ENCODE measurements at regions not wholly inside any gene's neighbourhood (a gene's known extent, or its start where the extent isn't known, plus 50 kb on each side); places are given as distances from the start of the nearest gene placed in this dataset.
"Not testable (repeated sequence)": the region's sequence is repeated elsewhere in the genome, so short reads cannot be mapped to it uniquely, and the experiment has no call there.

DNA sequence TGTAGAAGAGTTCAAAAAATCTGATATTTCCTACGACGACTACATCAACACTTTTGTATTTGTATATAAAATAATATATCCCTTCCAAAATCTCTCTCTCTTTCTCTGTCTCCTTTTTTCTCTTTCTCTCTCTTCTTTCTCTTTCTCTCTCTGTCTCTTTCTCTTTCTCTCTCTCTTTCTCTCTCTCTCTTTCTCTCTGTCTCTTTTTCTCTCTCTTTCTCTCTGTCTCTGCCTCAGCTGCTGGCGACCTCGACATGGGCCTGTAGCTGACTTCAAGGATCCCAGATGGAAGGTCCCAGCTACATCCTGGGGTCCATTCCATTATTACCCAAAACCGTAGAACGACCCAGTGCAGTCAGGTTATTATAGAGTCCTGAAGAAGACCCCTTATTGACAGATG is 90.0 kb downstream of the CD24 start:
- no peak for DNase-seq (ENCODE audit: low spot score)

- no peak for DNase-seq (ENCODE audit: low spot score)
These were observed 90.7 kb downstream of the CD24 start for GRCh38 chr6:106883808-106884262.

DNA sequence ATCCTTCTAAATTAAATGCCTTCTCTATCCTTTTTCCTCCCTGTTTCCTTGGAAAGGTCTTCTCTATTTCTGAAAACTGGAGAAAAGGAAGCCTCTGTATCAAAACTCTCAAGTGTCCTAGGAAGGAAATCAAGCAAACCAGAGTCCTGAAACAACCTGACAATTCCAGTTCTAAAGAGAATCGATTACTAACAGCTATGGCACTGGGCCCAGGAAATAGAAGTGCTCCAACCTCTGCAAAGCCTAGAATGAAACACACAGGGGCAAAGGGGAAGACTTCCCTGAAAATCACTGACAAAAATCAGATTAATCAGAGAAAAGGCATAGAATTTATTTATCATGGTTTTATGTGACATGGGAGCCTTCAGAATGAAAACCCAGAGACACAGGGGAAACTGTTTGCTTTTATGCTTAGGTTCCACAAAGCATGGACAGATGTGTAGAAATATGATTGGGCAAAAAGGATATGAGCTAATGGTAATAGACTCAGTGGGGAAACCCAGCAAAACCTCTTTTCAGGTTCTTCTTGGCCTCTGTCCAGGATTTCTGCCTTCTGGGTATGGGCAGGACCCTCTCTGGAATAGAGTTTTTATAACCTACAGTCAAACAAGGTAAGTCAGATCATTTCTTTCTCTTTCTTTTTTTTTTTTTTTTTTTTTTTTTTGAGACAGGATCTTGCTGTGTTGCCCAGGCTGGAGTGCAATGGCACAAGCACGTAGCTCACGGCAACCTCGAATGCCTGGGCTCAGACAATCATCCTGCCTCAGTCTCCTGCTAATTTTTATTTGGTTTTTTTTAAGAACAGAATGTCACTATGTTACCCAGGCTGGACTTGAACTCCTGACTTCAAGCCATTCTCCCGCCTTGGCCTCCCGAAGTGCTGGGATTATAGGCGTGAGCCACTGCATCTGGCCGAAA is 91.7 kb downstream of the CD24 start:
- DNase-seq (ENCODE audit: low spot score): no peak

DNA sequence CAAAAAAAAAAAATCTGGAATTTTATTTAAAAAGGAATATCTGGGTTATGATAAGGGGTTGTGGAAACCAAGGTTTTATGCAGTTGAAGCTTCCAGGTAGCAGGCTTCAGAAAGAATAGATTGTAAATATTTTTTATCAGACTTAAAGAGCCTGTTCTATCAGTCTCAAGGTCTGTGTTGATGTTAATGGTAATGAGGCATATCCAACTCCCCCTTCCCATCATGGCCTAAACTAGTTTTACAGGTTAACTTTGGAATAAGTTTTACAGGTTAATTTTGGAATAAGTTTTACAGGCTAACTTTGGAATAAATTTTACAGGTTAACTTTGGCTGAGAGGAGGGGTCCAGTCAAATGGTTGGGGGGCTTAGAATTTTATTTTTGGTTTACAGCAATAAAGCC is 92.4 kb downstream of the CD24 start:
- DNase-seq (ENCODE audit: low spot score): no peak

DNA sequence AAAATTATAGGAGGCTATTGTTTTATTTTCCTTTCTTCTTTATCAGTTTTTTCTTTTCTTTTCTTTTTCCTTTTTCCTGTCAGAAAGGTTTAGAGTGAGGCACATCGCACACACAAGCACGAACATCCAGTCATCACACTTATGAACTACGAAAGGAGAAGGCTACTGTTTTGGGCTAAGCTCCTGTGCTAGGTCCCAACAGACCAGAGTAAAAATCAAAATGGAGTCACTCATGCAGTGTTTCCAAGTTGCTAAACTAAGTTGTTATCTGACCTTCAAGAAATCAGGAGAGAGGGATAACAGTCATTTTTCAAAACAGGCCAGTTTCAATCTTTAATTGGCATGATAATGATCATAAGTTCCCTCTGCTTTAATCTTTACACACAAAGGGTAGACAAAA is 93.6 kb downstream of the CD24 start:
- DNase-seq (ENCODE audit: low spot score): no peak

- DNase-seq (ENCODE audit: low spot score): no peak
These were observed 98.7 kb downstream of the CD24 start for GRCh38 chr6:106875782-106876321.

DNA sequence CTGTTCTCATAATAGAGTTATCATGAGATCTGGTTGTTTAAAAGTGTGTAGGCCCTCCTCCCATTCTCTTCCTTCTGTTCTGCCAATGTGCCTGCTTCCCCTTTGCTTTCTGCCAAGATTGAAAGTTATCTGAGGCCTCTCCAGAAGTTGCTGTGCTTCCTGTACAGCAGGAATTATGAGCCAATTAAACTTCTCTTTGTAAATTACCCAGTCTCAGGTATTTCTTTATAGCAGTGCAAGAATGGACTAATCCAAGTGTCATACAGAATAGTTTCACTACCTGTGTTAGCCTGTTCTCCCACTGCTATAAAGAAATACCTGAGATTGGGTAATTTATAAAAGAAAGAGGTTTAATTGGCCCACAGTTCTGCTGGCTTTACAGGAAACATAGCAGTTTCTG is 100.0 kb downstream of the CD24 start:
- DNase-seq (ENCODE audit: low spot score): no peak

- DNase-seq (ENCODE audit: low spot score): no peak
These were observed 102.5 kb downstream of the CD24 start for GRCh38 chr6:106872049-106872448.

DNA sequence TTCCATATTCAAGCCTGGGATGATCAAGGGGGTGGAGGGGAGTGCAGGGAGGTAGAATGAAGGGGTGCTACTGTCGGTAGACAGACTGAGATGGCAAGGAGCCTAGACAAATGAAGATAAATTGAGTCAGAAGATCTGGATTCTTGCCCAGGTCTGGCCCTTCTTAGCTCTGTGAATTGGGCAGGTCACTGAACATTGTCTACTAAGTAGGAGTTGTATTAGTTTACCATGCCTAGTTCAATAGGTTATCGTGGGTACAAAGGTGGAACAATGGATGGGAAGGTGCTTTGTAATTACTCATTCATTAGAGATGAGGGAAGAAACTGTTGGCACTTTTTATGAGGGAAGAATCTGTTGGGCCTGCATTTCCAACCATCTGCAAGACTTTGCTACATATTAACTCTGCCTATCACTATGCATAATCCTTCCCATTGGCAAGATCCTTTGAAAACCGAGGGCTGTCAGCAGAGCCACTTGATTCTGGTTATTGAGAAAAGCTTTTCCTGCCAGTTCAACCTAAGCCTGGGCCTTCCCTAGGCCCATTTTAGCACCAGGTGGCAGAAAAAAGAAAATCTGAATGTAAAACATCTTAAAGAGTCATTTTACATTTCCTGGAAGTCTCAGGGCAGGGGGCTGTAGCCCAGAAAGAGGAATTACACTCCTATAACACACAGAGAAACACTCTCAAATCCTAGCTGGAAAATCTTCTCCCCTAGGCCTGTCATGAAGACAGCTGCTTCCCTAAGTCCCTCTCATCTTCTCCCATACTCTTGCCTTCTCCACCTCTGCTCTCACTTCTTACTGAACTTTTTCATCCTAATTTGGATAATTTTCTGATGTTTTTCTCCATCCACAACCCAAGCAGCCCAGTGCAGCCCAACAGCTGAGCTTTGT is 103.5 kb downstream of the CD24 start:
- DNase-seq (ENCODE audit: low spot score): no peak

DNA sequence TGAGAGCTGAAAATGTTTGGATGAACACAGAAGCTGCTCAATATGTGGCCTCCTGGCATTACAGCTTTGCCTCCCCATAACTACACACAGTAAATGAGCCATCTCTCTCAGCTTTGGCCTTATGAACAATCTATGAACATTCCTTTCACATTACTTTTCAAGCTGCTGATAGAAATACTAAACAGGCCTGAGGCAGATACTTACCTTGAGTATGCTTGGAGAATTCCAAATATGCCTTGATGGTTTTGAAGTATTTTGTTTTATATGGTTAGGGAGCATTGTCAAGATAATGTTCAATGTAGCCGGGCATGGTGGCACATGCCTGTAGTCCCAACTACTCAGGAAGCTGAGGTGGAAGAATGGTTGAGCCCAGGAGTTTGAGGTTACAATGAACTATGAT is 104.5 kb downstream of the CD24 start:
- DNase-seq (ENCODE audit: low spot score): no peak

- no peak for DNase-seq (ENCODE audit: low spot score)
These were observed 105.3 kb downstream of the CD24 start for GRCh38 chr6:106869203-106869602.

GRCh38 chr6:106866875-106867658 is 107.5 kb downstream of the CD24 start:
- DNase-seq (ENCODE audit: low spot score): no peak

DNA sequence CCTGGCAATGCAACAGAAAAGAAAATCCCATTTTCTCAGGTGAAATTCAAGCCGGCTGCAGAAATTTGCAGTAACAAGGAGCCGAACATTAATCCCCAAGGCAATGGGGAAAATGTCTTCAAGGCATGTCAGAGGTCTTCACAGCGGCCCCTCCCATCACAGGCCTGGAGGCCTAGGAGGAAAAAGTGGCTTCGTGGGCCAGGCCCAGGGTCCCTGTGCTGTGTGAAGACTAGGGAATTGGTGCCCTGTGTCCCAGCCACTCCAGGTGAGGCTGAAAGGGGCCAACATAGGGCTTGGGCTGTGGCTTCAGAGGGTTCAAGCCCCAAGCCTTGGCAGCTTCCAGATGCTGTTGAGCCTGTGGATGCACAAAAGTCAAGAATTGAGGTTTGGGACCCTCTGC is 111.7 kb downstream of the CD24 start:
- DNase-seq (ENCODE audit: low spot score): no peak

- no peak for DNase-seq (ENCODE audit: low spot score)
These were observed 113.6 kb downstream of the CD24 start for GRCh38 chr6:106860940-106861339.

DNA sequence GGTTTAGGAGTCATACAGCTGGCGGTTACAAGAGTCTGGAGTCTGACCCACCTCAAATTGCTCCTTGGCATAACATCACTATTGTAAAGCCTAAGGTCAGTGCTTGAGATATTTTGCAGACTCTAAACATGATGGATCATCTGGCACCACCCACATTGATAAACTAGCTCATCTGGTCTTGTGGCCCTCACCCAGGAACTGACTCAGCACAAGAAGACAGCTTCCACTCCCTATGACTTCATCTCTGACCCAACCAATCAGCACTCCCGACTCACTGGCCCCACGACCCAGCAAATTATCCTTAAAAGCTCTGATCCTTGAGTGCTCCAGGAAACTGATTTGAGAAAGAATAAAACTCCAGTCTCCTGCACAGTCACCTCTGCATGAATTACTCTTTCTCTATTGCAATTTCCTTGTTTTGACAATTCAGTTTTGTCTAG is 115.9 kb downstream of the CD24 start:
- DNase-seq (ENCODE audit: low spot score): no peak

GRCh38 chr6:106857771-106858652 is 116.5 kb downstream of the CD24 start:
- no peak for DNase-seq (ENCODE audit: low spot score)

DNA sequence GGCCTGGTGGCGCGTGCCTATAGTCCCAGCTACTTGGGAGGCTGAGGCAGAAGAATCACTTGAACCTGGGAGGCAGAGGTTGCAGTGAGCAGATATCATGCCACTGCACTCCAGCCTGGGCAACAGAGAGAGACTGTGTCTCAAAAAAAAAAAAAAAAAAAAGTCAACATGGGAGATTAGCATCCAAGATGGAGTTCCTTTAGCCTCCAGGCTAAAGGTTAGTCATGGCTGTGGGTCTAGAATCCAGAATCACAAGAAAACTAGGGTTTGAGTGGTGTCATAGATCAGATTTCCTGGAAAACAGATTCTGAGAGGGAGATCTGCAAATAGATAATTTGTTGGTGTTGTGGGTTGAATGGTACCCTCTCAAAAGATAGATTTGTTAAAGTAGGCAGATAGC is 117.2 kb downstream of the CD24 start:
- DNase-seq (ENCODE audit: low spot score): not testable (repeated sequence)

- no peak for DNase-seq (ENCODE audit: low spot score)
These were observed 118.2 kb downstream of the CD24 start for GRCh38 chr6:106856227-106856874.

- no peak for DNase-seq (ENCODE audit: low spot score)
These were observed 119.4 kb downstream of the CD24 start for GRCh38 chr6:106855117-106855516.

GRCh38 chr6:106849676-106850332 is 124.7 kb downstream of the CD24 start:
- no peak for DNase-seq (ENCODE audit: low spot score)

Measured in globus pallidus (tissue), 1 donor.